OCI-LY3 (cell line): ENCODE measurements at regions not wholly inside any gene's neighbourhood (a gene's known extent, or its start where the extent isn't known, plus 50 kb on each side); places are given as distances from the start of the nearest gene placed in this dataset.
A peak's percentile ranks its signal among the peaks of the same experiment; 100 is the strongest.

ENCODE experiments used
- H2AFZ ChIP-seq: fragments of 200-600, 300-600 bp; shearing (Covaris generic); 2 replicates; pipeline ENCODE4 v1.6.0; 2014; ENCODE audit warnings: antibody characterized with exemption, low read depth, low read length
- H3K27ac ChIP-seq: fragments of 200-600, 300-600 bp; sonication (generic); 2 replicates; pipeline ENCODE4 v1.5.1; 2014; ENCODE audit warnings: mild to moderate bottlenecking, low read length, moderate library complexity, mixed read lengths
- H3K27me3 ChIP-seq: fragments of 200-600, 300-600 bp; sonication (generic); 2 replicates; pipeline ENCODE4 v1.6.1; 2014; ENCODE audit warnings: low read depth, low read length, mixed read lengths
- H3K36me3 ChIP-seq: fragments of 200-600, 300-600 bp; sonication (generic); replicated peaks from 2 replicates; pipeline ENCODE3; 2014; ENCODE audit warnings: low read depth, low read length, mixed read lengths
- H3K4me1 ChIP-seq: fragments of 300-600, 200-600 bp; sonication (generic); 2 replicates; pipeline ENCODE4 v1.6.1; 2014; ENCODE audit warnings: low read length, mixed read lengths
- H3K4me2 ChIP-seq: fragments of 200-600, 300-600 bp; sonication (generic); 2 replicates; pipeline ENCODE4 v1.6.1; 2014; ENCODE audit warnings: low read length, mixed read lengths
- H3K4me3 ChIP-seq: fragments of 300-600, 200-600 bp; sonication (generic); 2 replicates; pipeline ENCODE4 v1.5.1; 2014; ENCODE audit warnings: antibody characterized with exemption, mild to moderate bottlenecking, low read length, moderate library complexity
- H3K79me2 ChIP-seq: fragments of 300-600, 200-600 bp; shearing (Covaris generic); 2 replicates; pipeline ENCODE4 v1.6.1; 2014; ENCODE audit warnings: mild to moderate bottlenecking, low read length, mixed read lengths
- H3K9ac ChIP-seq: fragments of 300-600, 200-600 bp; shearing (Covaris generic); 2 replicates; pipeline ENCODE4 v1.6.0; 2014; ENCODE audit warnings: mild to moderate bottlenecking, low read length, moderate library complexity
- H3K9me3 ChIP-seq: fragments of 200-600, 300-600 bp; shearing (Covaris generic); 2 replicates; pipeline ENCODE4 v1.6.1; 2014; ENCODE audit warnings: low read length, mixed read lengths; ENCODE audit not compliant: insufficient read depth
- H4K20me1 ChIP-seq: fragments of 200-600, 300-600 bp; sonication (generic); 2 replicates; pipeline ENCODE4 v1.6.1; 2016; ENCODE audit warnings: low read length, mixed read lengths; ENCODE audit not compliant: insufficient read depth
- EZH2phosphoT487 ChIP-seq: fragments of 200-600 bp; shearing (Covaris generic); IDR thresholded peaks from 2 replicates; pipeline ENCODE4 v1.6.1; 2018; ENCODE audit warnings: antibody characterized with exemption, mixed run types, low read depth
- TF ChIP-seq, protein P1 (sequence below): fragments of 200-600, 300-600 bp; sonication (generic); IDR thresholded peaks from 2 replicates; pipeline ENCODE4 v1.5.1; 2014; ENCODE audit warnings: antibody characterized with exemption, low read length, low read depth

DNA sequence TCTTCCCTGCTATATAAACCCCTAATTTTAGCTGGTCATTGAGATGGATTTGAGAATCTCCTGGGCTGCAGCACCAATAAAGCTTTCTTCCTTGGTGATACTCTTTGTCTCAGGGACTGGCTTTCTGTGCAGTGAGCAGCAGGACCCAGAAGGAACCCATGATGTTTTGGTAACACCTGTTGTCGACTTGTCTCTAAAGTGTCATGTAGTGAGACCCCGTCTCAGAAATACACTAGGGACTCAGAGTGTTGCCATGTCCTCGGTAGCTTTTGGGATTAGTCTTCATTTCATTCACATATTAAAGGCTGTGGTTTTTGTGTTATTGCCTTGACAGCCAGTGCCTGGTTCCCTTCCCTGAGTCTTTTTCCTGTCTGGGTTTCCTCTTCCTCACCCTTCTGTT, 1078.7 kb downstream of the TBC1D22A start:
- H3K9ac ChIP-seq: no peak overlapping the region
- TF ChIP-seq, protein P1, sequence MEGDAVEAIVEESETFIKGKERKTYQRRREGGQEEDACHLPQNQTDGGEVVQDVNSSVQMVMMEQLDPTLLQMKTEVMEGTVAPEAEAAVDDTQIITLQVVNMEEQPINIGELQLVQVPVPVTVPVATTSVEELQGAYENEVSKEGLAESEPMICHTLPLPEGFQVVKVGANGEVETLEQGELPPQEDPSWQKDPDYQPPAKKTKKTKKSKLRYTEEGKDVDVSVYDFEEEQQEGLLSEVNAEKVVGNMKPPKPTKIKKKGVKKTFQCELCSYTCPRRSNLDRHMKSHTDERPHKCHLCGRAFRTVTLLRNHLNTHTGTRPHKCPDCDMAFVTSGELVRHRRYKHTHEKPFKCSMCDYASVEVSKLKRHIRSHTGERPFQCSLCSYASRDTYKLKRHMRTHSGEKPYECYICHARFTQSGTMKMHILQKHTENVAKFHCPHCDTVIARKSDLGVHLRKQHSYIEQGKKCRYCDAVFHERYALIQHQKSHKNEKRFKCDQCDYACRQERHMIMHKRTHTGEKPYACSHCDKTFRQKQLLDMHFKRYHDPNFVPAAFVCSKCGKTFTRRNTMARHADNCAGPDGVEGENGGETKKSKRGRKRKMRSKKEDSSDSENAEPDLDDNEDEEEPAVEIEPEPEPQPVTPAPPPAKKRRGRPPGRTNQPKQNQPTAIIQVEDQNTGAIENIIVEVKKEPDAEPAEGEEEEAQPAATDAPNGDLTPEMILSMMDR: no peak
- TF ChIP-seq EZH2phosphoT487: no peak
- H2AFZ ChIP-seq: no peak overlapping the region; the same call in 1 of the 2 replicates
- no peaks in the 10 kb centered on the region for H3K36me3 ChIP-seq
- no peaks in the 10 kb centered on the region for H3K79me2 ChIP-seq
- peak overlapping the region; percentile 32 for H3K4me2 ChIP-seq
- H4K20me1 ChIP-seq: no peaks in the 10 kb centered on the region
- H3K4me3 ChIP-seq: no peak overlapping the region
- H3K27ac ChIP-seq: no peak overlapping the region
- peaks cover 26% of the 10 kb centered on the region for H3K4me1 ChIP-seq
- H3K9me3 ChIP-seq: no peaks in the 10 kb centered on the region
- H3K27me3 ChIP-seq: no peaks in the 10 kb centered on the region

DNA sequence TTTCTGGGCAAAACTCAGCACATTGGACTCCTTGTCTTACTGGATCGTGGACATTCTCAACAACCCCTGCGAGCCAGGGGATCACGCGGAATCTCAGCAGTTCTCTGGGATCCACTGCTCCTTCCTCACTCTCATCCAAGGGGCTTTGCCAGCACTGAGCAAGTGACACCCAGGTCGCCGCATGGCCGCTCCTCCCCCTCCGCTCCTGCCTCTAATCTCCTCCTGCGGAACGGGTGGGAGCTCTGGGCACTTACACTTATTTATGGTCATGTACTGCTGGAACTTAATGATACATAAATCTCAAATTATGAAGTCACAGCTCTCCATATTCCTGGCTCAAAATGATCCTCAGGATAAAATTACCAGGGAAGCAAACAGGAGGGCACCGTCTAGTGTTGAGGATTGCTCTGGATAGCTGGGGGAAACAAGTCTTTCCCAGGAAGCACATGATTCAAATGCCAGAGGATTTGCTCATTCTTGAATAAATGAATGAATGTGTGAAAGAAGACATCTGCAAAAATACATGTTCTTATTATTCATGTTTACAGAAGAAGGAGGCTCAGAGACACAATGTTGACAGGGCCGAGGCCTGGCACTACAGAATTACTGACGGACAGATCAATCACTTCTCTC, 1077.3 kb downstream of the TBC1D22A start:
- no peaks in the 10 kb centered on the region for H3K36me3 ChIP-seq
- H3K9me3 ChIP-seq: no peaks in the 10 kb centered on the region
- H3K27me3 ChIP-seq: 0 out of 2 replicates have a peak, but pooled peaks cover 4% of the 10 kb centered on the region
- TF ChIP-seq, protein P1: no peak
- no peak for TF ChIP-seq EZH2phosphoT487
- H3K79me2 ChIP-seq: no peaks in the 10 kb centered on the region
- H3K9ac ChIP-seq: no peak overlapping the region
- peaks cover 26% of the 10 kb centered on the region for H3K4me1 ChIP-seq
- no peak overlapping the region for H2AFZ ChIP-seq
- H3K4me2 ChIP-seq: no peak overlapping the region
- no peak overlapping the region for H3K4me3 ChIP-seq
- no peak overlapping the region for H3K27ac ChIP-seq
- no peaks in the 10 kb centered on the region for H4K20me1 ChIP-seq

DNA sequence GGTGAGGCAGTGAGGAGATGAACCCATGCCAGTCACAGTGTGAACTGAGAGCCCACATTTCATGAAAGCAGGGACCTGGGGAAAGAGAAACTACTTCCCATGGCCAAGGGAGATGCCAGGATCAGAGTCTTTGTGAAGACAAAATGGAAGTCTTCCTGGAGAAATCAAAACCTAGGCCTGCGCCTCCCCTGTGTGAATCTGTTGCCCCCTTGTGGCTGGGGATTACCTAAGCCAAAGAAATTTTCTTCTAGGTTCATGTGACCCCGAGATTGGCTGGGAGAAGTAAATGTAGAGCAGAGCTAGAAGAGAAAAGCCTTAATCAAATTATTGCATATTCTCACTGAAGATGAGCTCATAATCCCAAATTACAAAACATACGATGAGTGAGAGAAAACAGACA, 1075.3 kb downstream of the TBC1D22A start:
- Histone ChIP-seq H3K9ac (no peak overlapping the region), H3K36me3 (no peaks in the 10 kb centered on the region), H3K4me1 (peaks cover 26% of the 10 kb centered on the region), H3K79me2 (no peaks in the 10 kb centered on the region), H3K4me2 (no peak overlapping the region), H3K4me3 (no peak overlapping the region), H3K27me3 (0 out of 2 replicates have a peak, but pooled peaks cover 8% of the 10 kb centered on the region), H2AFZ (peak overlapping the region; percentile 30; the same call in 1 of the 2 replicates), H3K27ac (no peak overlapping the region), H4K20me1 (no peaks in the 10 kb centered on the region), H3K9me3 (no peaks in the 10 kb centered on the region)
- TF ChIP-seq EZH2phosphoT487: no peak
- TF ChIP-seq, protein P1: peak; percentile 74

DNA sequence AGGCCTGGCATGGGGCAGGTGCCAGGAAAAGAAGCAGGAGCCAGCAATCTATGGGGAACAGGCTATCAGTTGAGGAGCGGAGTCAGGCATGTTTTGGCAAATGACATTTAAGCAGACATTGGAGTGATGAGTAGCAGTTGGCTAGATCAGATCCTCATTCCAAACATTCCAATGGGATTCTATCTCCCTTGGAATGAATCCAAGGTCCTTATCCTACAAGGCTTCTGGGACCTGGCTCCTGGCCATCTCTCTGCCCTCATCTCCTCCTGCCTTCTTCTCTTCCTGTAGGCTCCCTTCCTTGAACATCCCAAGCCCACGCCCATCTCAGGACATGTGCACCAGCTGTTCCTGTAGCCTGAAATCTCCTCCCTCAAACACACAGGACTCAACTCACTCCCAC, 1074.5 kb downstream of the TBC1D22A start:
- Histone ChIP-seq H2AFZ (no peak overlapping the region), H3K9me3 (no peaks in the 10 kb centered on the region), H3K4me1 (peaks cover 21% of the 10 kb centered on the region)

More for the DNA sequence above, 1074.5 kb downstream of the TBC1D22A start:
- Histone ChIP-seq H3K4me3 (no peak overlapping the region), H4K20me1 (no peaks in the 10 kb centered on the region), H3K9ac (no peak overlapping the region), H3K4me2 (no peak overlapping the region), H3K79me2 (no peaks in the 10 kb centered on the region), H3K27me3 (0 out of 2 replicates have a peak, but pooled peaks cover 8% of the 10 kb centered on the region), H3K27ac (no peak overlapping the region), H3K36me3 (no peaks in the 10 kb centered on the region)
- TF ChIP-seq EZH2phosphoT487: no peak
- TF ChIP-seq, protein P1: no peak
